ENCODE measurements at regions not wholly inside any gene's neighbourhood (a gene's known extent, or its start where the extent isn't known, plus 50 kb on each side); places are given as distances from the start of the nearest gene placed in this dataset.
"Not testable (repeated sequence)": the region's sequence is repeated elsewhere in the genome, so short reads cannot be mapped to it uniquely, and the experiment has no call there.

- Histone ChIP-seq H3K4me3 (ENCODE audit: low read length) (no peak overlapping the region), H3K36me3 (ENCODE audit: control insufficient read depth, insufficient read depth, low read length) (no peaks in the 10 kb centered on the region), H3K27ac (ENCODE audit: low read depth, low read length) (no peak overlapping the region), H3K27me3 (ENCODE audit: control insufficient read depth, insufficient read depth, low read length) (no peaks in the 10 kb centered on the region), H3K4me1 (ENCODE audit: control insufficient read depth, insufficient read depth, low read length) (no peaks in the 10 kb centered on the region), H3K9ac (ENCODE audit: low read length) (no peak overlapping the region)
Measured at GRCh38 chr7:125934539-125934938, 1004.9 kb upstream of the POT1 start.

GRCh38 chr7:125930848-125931247 lies 1001.2 kb upstream of the POT1 start:
- H3K27me3 ChIP-seq (ENCODE audit: control insufficient read depth, insufficient read depth, low read length) = no peaks in the 10 kb centered on the region
- no peaks in the 10 kb centered on the region for H3K4me1 ChIP-seq (ENCODE audit: control insufficient read depth, insufficient read depth, low read length)
- no peak overlapping the region for H3K4me3 ChIP-seq (ENCODE audit: low read length)
- no peaks in the 10 kb centered on the region for H3K36me3 ChIP-seq (ENCODE audit: control insufficient read depth, insufficient read depth, low read length)
- no peak overlapping the region for H3K9ac ChIP-seq (ENCODE audit: low read length)
- no peak overlapping the region for H3K27ac ChIP-seq (ENCODE audit: low read depth, low read length)

- Histone ChIP-seq H3K27me3 (ENCODE audit: control insufficient read depth, insufficient read depth, low read length) (no peaks in the 10 kb centered on the region), H3K4me1 (ENCODE audit: control insufficient read depth, insufficient read depth, low read length) (no peaks in the 10 kb centered on the region), H3K9ac (ENCODE audit: low read length) (no peak overlapping the region), H3K27ac (ENCODE audit: low read depth, low read length) (no peak overlapping the region), H3K4me3 (ENCODE audit: low read length) (no peak overlapping the region), H3K36me3 (ENCODE audit: control insufficient read depth, insufficient read depth, low read length) (no peaks in the 10 kb centered on the region)
Measured at GRCh38 chr7:125927556-125927955, 997.9 kb upstream of the POT1 start.

- Histone ChIP-seq H3K27me3 (ENCODE audit: control insufficient read depth, insufficient read depth, low read length) (no peaks in the 10 kb centered on the region), H3K4me1 (ENCODE audit: control insufficient read depth, insufficient read depth, low read length) (no peaks in the 10 kb centered on the region), H3K36me3 (ENCODE audit: control insufficient read depth, insufficient read depth, low read length) (no peaks in the 10 kb centered on the region), H3K27ac (ENCODE audit: low read depth, low read length) (no peak overlapping the region), H3K4me3 (ENCODE audit: low read length) (no peak overlapping the region), H3K9ac (ENCODE audit: low read length) (no peak overlapping the region)
Measured at GRCh38 chr7:125926621-125927020, 997.0 kb upstream of the POT1 start.

GRCh38 chr7:125924037-125924436 lies 994.4 kb upstream of the POT1 start:
- Histone ChIP-seq H3K4me1 (ENCODE audit: control insufficient read depth, insufficient read depth, low read length) (no peaks in the 10 kb centered on the region), H3K36me3 (ENCODE audit: control insufficient read depth, insufficient read depth, low read length) (no peaks in the 10 kb centered on the region), H3K9ac (ENCODE audit: low read length) (no peak overlapping the region), H3K27ac (ENCODE audit: low read depth, low read length) (no peak overlapping the region), H3K27me3 (ENCODE audit: control insufficient read depth, insufficient read depth, low read length) (no peaks in the 10 kb centered on the region), H3K4me3 (ENCODE audit: low read length) (no peak overlapping the region)

- H3K4me1 ChIP-seq (ENCODE audit: control insufficient read depth, insufficient read depth, low read length) = not testable (repeated sequence)
Measured at GRCh38 chr7:125915381-125915948, 985.8 kb upstream of the POT1 start.

GRCh38 chr7:125908711-125909110 lies 979.1 kb upstream of the POT1 start:
- Histone ChIP-seq H3K27me3 (ENCODE audit: control insufficient read depth, insufficient read depth, low read length) (no peaks in the 10 kb centered on the region), H3K4me1 (ENCODE audit: control insufficient read depth, insufficient read depth, low read length) (no peaks in the 10 kb centered on the region), H3K4me3 (ENCODE audit: low read length) (no peak overlapping the region), H3K27ac (ENCODE audit: low read depth, low read length) (no peak overlapping the region), H3K36me3 (ENCODE audit: control insufficient read depth, insufficient read depth, low read length) (no peaks in the 10 kb centered on the region), H3K9ac (ENCODE audit: low read length) (no peak overlapping the region)

More at GRCh38 chr7:125915381-125915948, 985.8 kb upstream of the POT1 start:
- not testable (repeated sequence) for H3K4me3 ChIP-seq (ENCODE audit: low read length); H3K27me3 ChIP-seq (ENCODE audit: control insufficient read depth, insufficient read depth, low read length); H3K27ac ChIP-seq (ENCODE audit: low read depth, low read length); H3K9ac ChIP-seq (ENCODE audit: low read length); H3K36me3 ChIP-seq (ENCODE audit: control insufficient read depth, insufficient read depth, low read length)

- H3K4me1 ChIP-seq (ENCODE audit: control insufficient read depth, insufficient read depth, low read length) = no peaks in the 10 kb centered on the region
- no peak overlapping the region for H3K27ac ChIP-seq (ENCODE audit: low read depth, low read length)
- no peak overlapping the region for H3K9ac ChIP-seq (ENCODE audit: low read length)
- H3K36me3 ChIP-seq (ENCODE audit: control insufficient read depth, insufficient read depth, low read length) = no peaks in the 10 kb centered on the region
- no peak overlapping the region for H3K4me3 ChIP-seq (ENCODE audit: low read length)
- no peaks in the 10 kb centered on the region for H3K27me3 ChIP-seq (ENCODE audit: control insufficient read depth, insufficient read depth, low read length)
Measured at GRCh38 chr7:125899577-125899976, 970.0 kb upstream of the POT1 start.

GRCh38 chr7:125892434-125892833 lies 962.8 kb upstream of the POT1 start:
- H3K4me3 ChIP-seq (ENCODE audit: low read length) = no peak overlapping the region

GRCh38 chr7:125878988-125879387 lies 949.4 kb upstream of the POT1 start:
- no peak overlapping the region for H3K4me3 ChIP-seq (ENCODE audit: low read length)
- no peak overlapping the region for H3K9ac ChIP-seq (ENCODE audit: low read length)
- no peaks in the 10 kb centered on the region for H3K27me3 ChIP-seq (ENCODE audit: control insufficient read depth, insufficient read depth, low read length)
- no peaks in the 10 kb centered on the region for H3K4me1 ChIP-seq (ENCODE audit: control insufficient read depth, insufficient read depth, low read length)
- H3K27ac ChIP-seq (ENCODE audit: low read depth, low read length) = no peak overlapping the region
- H3K36me3 ChIP-seq (ENCODE audit: control insufficient read depth, insufficient read depth, low read length) = no peaks in the 10 kb centered on the region

More at GRCh38 chr7:125892434-125892833, 962.8 kb upstream of the POT1 start:
- no peaks in the 10 kb centered on the region for H3K4me1 ChIP-seq (ENCODE audit: control insufficient read depth, insufficient read depth, low read length)
- H3K27ac ChIP-seq (ENCODE audit: low read depth, low read length) = no peak overlapping the region
- no peaks in the 10 kb centered on the region for H3K36me3 ChIP-seq (ENCODE audit: control insufficient read depth, insufficient read depth, low read length)
- no peak overlapping the region for H3K9ac ChIP-seq (ENCODE audit: low read length)
- no peaks in the 10 kb centered on the region for H3K27me3 ChIP-seq (ENCODE audit: control insufficient read depth, insufficient read depth, low read length)

GRCh38 chr7:125878235-125878956 lies 948.8 kb upstream of the POT1 start:
- no peak overlapping the region for H3K9ac ChIP-seq (ENCODE audit: low read length)
- H3K27ac ChIP-seq (ENCODE audit: low read depth, low read length) = no peak overlapping the region
- H3K27me3 ChIP-seq (ENCODE audit: control insufficient read depth, insufficient read depth, low read length) = no peaks in the 10 kb centered on the region
- no peaks in the 10 kb centered on the region for H3K4me1 ChIP-seq (ENCODE audit: control insufficient read depth, insufficient read depth, low read length)
- no peak overlapping the region for H3K4me3 ChIP-seq (ENCODE audit: low read length)
- no peaks in the 10 kb centered on the region for H3K36me3 ChIP-seq (ENCODE audit: control insufficient read depth, insufficient read depth, low read length)

GRCh38 chr7:125877246-125877645 lies 947.6 kb upstream of the POT1 start:
- Histone ChIP-seq H3K4me3 (ENCODE audit: low read length) (no peak overlapping the region), H3K27ac (ENCODE audit: low read depth, low read length) (no peak overlapping the region), H3K27me3 (ENCODE audit: control insufficient read depth, insufficient read depth, low read length) (no peaks in the 10 kb centered on the region), H3K36me3 (ENCODE audit: control insufficient read depth, insufficient read depth, low read length) (no peaks in the 10 kb centered on the region), H3K9ac (ENCODE audit: low read length) (no peak overlapping the region), H3K4me1 (ENCODE audit: control insufficient read depth, insufficient read depth, low read length) (no peaks in the 10 kb centered on the region)

GRCh38 chr7:125876431-125876830 lies 946.8 kb upstream of the POT1 start:
- H3K27me3 ChIP-seq (ENCODE audit: control insufficient read depth, insufficient read depth, low read length) = no peaks in the 10 kb centered on the region
- no peaks in the 10 kb centered on the region for H3K4me1 ChIP-seq (ENCODE audit: control insufficient read depth, insufficient read depth, low read length)
- no peak overlapping the region for H3K27ac ChIP-seq (ENCODE audit: low read depth, low read length)
- H3K9ac ChIP-seq (ENCODE audit: low read length) = no peak overlapping the region
- no peak overlapping the region for H3K4me3 ChIP-seq (ENCODE audit: low read length)
- H3K36me3 ChIP-seq (ENCODE audit: control insufficient read depth, insufficient read depth, low read length) = no peaks in the 10 kb centered on the region

All from rectal smooth muscle tissue (tissue), 1 donor.